ENCODE measurements at regions not wholly inside any gene's neighbourhood (a gene's known extent, or its start where the extent isn't known, plus 50 kb on each side); places are given as distances from the start of the nearest gene placed in this dataset.

DNA sequence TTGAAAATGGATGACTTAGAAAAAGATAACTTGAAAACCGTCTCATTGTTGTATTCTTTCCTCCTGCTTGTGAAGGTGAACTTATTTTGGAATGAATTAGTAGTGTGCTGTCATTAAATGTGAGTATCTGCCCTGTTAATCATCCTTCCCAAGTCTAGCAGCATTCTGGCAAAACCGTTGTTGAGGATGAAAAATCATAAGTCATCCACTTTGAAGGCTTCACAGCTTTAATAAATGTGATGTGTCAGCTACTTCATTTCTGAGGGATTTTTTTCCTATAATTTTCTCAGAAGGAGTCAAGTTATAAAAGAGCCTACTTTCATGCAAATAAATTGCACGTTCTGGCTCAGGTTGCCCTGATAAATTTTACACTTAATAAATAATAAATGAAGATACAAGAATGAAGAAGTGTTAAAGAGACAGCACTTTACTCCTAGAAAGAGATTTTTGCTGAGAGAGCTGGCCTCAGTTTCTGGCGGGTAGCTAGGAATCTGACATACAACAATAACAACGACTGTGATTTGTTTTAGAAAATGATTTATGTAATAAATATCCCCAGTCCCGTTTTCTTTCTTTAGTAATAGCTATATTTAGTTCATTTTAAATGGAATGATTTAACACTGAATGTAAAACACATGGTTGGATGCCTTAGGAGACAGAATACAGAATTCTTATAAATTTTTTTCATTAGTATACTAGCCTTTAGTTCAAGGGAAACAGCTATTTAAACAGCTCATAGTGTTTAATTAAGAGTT, 516.5 kb upstream of the KLF6 start:
- no peaks in the 10 kb centered on the region for H3K27me3 ChIP-seq (ENCODE audit: control insufficient read depth, insufficient read depth, low read length)
- H3K9me3 ChIP-seq (replicated peaks; ENCODE audit: low read length): no peaks in the 10 kb centered on the region

DNA sequence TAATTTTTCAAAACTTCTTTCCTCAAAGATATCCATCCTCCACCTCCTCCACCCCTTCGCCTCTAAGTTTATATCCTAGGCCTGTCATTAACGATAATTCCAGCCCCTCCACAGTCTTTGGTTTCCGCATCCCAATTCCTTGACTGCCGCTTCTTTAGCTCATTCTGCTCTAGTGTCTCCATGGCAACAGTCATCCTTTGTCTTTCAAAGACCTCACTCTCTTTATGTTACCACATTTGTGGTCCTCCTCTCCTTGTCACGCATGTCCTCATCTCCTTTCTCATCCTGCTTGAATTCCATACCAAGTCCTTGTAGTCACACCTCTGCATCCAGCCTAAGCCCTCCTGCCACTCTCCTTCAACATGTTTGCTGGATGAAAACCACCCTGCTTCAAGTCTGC, 511.2 kb upstream of the KLF6 start:
- H3K9me3 ChIP-seq (replicated peaks; ENCODE audit: low read length): no peaks in the 10 kb centered on the region
- no peaks in the 10 kb centered on the region for H3K27me3 ChIP-seq (ENCODE audit: control insufficient read depth, insufficient read depth, low read length)
- no peak overlapping the region for H3K4me2 ChIP-seq (ENCODE audit: low read length)
- no peak overlapping the region for H3K4me3 ChIP-seq (ENCODE audit: low read length)
- H3K36me3 ChIP-seq (ENCODE audit: insufficient read depth, low read length): no peaks in the 10 kb centered on the region
- no peaks in the 10 kb centered on the region for H3K4me1 ChIP-seq (ENCODE audit: control insufficient read depth, insufficient read depth, low read length)
- H3K9ac ChIP-seq (ENCODE audit: low read depth, low read length): no peak overlapping the region

More for the DNA sequence above, 516.5 kb upstream of the KLF6 start:
- no peak overlapping the region for H3K4me2 ChIP-seq (ENCODE audit: low read length)
- no peak overlapping the region for H3K9ac ChIP-seq (ENCODE audit: low read depth, low read length)
- no peaks in the 10 kb centered on the region for H3K36me3 ChIP-seq (ENCODE audit: insufficient read depth, low read length)
- H3K4me3 ChIP-seq (ENCODE audit: low read length): no peak overlapping the region
- H3K4me1 ChIP-seq (ENCODE audit: control insufficient read depth, insufficient read depth, low read length): peaks cover 5% of the 10 kb centered on the region

DNA sequence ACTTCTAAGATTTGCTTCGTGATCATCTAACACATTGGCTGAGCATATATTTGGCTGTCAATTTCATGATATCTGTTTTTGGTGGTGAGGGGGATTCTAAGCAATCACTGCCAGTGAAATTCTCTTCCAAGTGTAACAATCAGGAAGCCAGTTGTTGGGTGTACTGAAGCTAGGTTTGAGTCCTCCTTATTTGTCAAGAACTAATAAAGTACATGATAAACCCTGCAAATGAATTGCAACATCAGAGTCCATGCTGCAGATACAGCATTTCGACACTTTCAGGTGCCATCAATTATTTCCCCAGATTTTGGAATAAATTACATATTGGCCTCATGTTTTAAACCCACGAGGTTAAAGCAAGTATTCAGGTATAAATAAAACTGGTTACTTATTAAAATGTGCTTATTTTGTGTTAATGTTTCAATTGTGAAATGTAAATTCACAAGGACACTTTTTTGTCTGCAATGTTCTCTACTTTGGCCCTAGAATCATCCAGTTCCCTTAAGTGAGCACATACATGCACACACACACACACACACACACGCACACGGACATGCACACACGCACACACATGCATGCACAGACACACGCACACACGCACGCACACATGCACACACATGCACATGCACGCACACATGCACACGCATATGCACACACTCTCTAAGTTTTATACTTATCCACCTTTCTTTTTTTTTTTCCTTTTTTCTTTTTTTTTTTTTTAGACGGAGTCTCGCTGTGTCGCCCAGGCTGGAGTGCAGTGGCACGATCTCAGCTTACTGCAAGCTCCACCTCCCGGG, 510.2 kb upstream of the KLF6 start:
- Histone ChIP-seq H3K9me3 (replicated peaks; ENCODE audit: low read length) (no peaks in the 10 kb centered on the region), H3K36me3 (ENCODE audit: insufficient read depth, low read length) (no peaks in the 10 kb centered on the region), H3K4me1 (ENCODE audit: control insufficient read depth, insufficient read depth, low read length) (no peaks in the 10 kb centered on the region), H3K4me2 (ENCODE audit: low read length) (no peak overlapping the region), H3K9ac (ENCODE audit: low read depth, low read length) (no peak overlapping the region), H3K4me3 (ENCODE audit: low read length) (no peak overlapping the region), H3K27me3 (ENCODE audit: control insufficient read depth, insufficient read depth, low read length) (no peaks in the 10 kb centered on the region)

DNA sequence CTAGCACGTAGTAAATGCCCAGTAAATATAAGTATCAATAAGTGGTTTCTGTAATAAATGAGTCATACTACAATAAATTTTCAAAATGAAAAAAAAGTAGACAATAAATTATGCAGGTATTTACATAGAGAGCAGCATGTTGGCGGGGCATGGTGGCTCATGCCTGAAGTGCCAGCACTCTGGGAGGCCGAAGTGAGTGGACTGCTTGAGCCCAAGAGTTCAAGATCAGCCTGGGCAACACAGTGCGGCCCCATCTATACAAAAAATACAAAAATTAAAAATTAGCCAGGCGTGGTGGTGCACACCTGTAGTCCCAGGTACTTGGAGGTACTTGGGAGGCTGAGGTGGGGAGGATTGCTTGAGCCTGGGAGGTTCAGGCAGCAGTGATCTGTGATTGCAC, 509.3 kb upstream of the KLF6 start:
- Histone ChIP-seq H3K27me3 (ENCODE audit: control insufficient read depth, insufficient read depth, low read length) (no peaks in the 10 kb centered on the region), H3K36me3 (ENCODE audit: insufficient read depth, low read length) (no peaks in the 10 kb centered on the region), H3K4me3 (ENCODE audit: low read length) (no peak overlapping the region), H3K9ac (ENCODE audit: low read depth, low read length) (no peak overlapping the region), H3K4me1 (ENCODE audit: control insufficient read depth, insufficient read depth, low read length) (no peaks in the 10 kb centered on the region), H3K9me3 (replicated peaks; ENCODE audit: low read length) (no peaks in the 10 kb centered on the region), H3K4me2 (ENCODE audit: low read length) (no peak overlapping the region)

DNA sequence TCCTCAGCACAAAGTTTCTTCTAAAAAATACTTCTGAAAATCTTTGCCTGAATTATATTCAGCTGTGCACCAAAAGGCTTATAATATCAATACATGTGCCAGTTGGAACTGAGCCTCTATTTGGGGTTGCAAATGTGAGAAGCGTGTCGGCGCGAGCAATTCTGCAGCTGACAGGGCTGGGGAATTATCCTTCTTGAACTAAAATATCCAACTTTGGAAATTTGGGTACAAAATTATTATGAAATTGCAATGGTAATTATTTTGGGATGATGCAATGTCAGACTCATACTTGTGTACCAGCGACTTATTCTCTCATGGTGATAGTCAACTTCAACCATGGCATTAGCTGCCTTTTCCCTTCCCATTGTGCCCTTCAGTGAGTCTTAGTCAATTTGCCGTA, 507.0 kb upstream of the KLF6 start:
- Histone ChIP-seq H3K9me3 (replicated peaks; ENCODE audit: low read length) (no peaks in the 10 kb centered on the region), H3K36me3 (ENCODE audit: insufficient read depth, low read length) (no peaks in the 10 kb centered on the region), H3K27me3 (ENCODE audit: control insufficient read depth, insufficient read depth, low read length) (no peaks in the 10 kb centered on the region), H3K4me2 (ENCODE audit: low read length) (no peak overlapping the region), H3K9ac (ENCODE audit: low read depth, low read length) (no peak overlapping the region), H3K4me1 (ENCODE audit: control insufficient read depth, insufficient read depth, low read length) (no peaks in the 10 kb centered on the region), H3K4me3 (ENCODE audit: low read length) (no peak overlapping the region)

DNA sequence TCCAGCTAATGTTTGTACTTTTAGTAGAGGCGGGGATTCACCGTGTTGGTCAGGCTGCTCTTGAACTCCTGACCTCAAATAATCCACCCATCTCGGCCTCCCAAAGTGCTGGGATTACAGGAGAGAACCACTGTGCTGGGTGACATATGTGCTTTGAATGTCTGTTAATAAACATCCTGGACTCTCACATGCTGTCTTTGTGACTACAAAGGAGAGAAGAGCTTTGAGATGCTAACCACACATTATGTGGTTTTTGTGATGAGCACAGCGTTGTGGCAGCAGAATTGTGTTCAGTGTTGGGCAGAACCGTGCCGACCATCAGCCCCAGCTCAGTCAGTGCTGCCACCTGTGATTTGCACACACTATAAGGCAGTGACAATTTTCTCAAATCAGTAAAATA, 500.1 kb upstream of the KLF6 start:
- H3K27me3 ChIP-seq (ENCODE audit: control insufficient read depth, insufficient read depth, low read length): no peaks in the 10 kb centered on the region
- H3K9me3 ChIP-seq (replicated peaks; ENCODE audit: low read length): no peaks in the 10 kb centered on the region
- H3K4me3 ChIP-seq (ENCODE audit: low read length): no peak overlapping the region
- no peak overlapping the region for H3K9ac ChIP-seq (ENCODE audit: low read depth, low read length)
- H3K4me1 ChIP-seq (ENCODE audit: control insufficient read depth, insufficient read depth, low read length): peaks cover 40% of the 10 kb centered on the region
- no peak overlapping the region for H3K4me2 ChIP-seq (ENCODE audit: low read length)
- no peaks in the 10 kb centered on the region for H3K36me3 ChIP-seq (ENCODE audit: insufficient read depth, low read length)

DNA sequence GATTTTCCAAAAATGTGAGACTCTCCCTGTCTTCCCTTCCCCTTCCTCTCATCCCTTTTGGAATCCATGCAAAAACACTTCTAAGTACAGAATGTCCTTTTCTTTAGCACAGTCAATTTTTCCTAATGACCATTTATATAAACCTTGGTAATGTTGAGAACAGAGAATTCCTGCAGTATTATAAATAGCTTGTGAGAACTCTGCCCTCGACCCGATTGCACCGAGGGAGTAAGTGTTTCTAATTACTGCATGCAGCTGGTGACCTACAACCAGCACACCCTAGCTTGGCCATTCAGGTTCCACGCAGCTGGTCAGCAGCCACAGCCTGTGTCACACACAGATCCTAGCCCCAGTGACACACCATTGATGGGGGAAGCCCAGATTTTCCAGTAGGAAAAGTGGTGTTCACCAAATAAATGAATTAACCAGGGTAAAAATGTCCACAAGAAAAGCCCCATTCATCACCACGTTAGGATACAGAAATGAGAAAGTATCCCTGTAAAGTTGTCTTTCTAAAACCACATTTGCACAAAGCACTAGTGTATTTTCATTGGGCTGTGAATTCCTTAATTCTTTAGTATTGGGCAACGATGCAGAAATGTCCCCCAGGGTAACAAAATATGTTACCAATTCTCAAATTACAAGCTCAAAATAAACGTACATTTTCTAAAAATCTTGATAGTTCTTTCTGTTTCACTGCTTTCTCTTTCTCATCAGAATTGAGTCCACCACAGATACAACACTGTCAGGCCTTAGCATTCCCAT, 499.0 kb upstream of the KLF6 start:
- peak overlapping the region; percentile 28 for H3K4me2 ChIP-seq (ENCODE audit: low read length)
- peaks cover 51% of the 10 kb centered on the region for H3K4me1 ChIP-seq (ENCODE audit: control insufficient read depth, insufficient read depth, low read length)
- H3K27me3 ChIP-seq (ENCODE audit: control insufficient read depth, insufficient read depth, low read length): no peaks in the 10 kb centered on the region
- H3K9ac ChIP-seq (ENCODE audit: low read depth, low read length): peak overlapping the region; percentile 57
- H3K9me3 ChIP-seq (replicated peaks; ENCODE audit: low read length): no peaks in the 10 kb centered on the region
- peak overlapping the region; percentile 2 for H3K4me3 ChIP-seq (ENCODE audit: low read length)
- H3K36me3 ChIP-seq (ENCODE audit: insufficient read depth, low read length): no peaks in the 10 kb centered on the region

DNA sequence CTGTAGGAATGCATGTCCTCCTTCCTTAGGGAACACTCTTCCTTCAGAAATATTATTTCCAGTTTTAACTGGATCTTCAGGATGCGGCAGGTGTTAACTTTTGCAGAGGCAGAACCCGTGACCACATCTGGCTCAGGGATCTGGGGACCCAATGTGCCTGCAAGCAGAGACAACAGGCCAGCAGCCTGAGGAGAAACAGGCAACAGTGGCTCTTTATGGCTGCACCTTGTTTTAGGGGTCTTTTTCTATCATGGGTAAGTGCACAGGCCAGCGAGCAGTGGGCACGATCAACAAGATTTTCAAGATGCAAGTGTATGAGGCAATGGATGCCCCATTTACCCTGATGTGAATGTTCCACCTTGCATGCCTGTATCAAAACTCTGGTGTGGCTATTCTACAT, 497.5 kb upstream of the KLF6 start:
- no peaks in the 10 kb centered on the region for H3K36me3 ChIP-seq (ENCODE audit: insufficient read depth, low read length)
- no peak overlapping the region for H3K9ac ChIP-seq (ENCODE audit: low read depth, low read length)
- peaks cover 58% of the 10 kb centered on the region for H3K4me1 ChIP-seq (ENCODE audit: control insufficient read depth, insufficient read depth, low read length)
- H3K9me3 ChIP-seq (replicated peaks; ENCODE audit: low read length): no peaks in the 10 kb centered on the region
- H3K27me3 ChIP-seq (ENCODE audit: control insufficient read depth, insufficient read depth, low read length): no peaks in the 10 kb centered on the region
- no peak overlapping the region for H3K4me2 ChIP-seq (ENCODE audit: low read length)
- H3K4me3 ChIP-seq (ENCODE audit: low read length): no peak overlapping the region

DNA sequence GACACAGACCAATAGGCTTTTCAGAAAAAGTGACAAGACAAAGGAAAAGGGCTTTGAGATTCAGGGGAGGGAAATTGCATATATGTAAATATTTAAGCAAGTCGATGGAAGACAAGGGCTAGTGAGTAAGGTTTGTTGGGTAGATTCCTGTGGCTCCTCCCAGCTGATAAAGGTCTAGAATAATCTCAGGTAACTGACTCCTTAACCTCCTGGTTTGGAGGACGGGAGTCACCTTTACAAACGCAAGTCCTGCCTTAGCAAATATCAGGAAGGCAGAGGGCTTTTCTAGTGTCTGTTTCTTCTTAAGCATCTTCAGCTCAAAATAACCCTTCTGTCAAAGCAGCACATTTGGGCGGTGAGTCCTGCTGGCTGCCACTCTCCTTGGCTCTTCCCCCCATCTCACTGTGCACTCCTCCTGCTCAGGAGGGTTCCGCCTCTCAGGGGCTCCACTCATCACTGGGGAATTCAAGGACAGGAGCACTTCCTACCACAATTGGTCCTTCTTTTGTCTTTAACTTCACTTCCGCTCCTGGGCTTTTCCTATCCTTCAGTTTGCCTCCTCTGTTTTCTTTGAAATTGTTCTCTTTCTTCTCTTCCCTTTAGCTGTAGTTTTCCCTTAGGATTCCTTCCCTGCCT, 496.3 kb upstream of the KLF6 start:
- Histone ChIP-seq H3K36me3 (ENCODE audit: insufficient read depth, low read length) (no peaks in the 10 kb centered on the region), H3K9ac (ENCODE audit: low read depth, low read length) (peak overlapping the region; percentile 50), H3K9me3 (replicated peaks; ENCODE audit: low read length) (no peaks in the 10 kb centered on the region), H3K4me3 (ENCODE audit: low read length) (peak overlapping the region; percentile 11), H3K27me3 (ENCODE audit: control insufficient read depth, insufficient read depth, low read length) (no peaks in the 10 kb centered on the region), H3K4me1 (ENCODE audit: control insufficient read depth, insufficient read depth, low read length) (peaks cover 58% of the 10 kb centered on the region), H3K4me2 (ENCODE audit: low read length) (no peak overlapping the region)

DNA sequence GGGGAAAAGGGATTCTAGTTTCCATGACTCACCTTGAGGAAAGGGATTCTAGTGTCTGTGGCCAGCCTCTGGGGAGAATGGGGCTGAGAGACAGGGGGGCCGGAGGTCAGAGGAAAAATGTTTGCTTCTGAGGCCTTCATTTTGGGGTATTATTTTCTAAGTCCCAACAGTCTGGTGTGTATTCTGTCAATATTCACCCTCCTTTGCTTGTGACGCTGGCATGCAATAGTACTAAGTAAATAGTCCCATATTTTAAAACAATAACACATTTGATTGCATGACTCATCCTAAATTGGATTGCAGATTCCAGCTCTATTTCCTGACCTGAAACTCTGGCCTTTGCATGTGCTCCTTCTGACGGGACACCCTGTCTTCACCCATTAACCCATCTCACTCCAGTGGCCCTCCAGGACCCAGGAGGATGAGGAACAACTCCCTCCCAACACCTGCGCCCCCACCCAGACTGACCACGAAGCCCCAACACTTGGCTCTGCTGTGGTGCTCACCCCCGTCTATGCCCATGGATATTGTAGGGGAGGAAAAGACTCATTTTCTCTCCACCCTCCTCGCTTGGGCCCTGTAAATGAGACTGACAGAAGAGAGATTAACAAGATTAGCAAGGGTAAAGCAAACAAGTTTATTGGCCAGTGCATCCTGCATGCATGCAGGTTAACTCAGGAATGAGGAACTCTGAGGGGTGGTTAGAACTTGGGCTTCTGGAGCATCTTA, 495.6 kb upstream of the KLF6 start:
- Histone ChIP-seq H3K4me3 (ENCODE audit: low read length) (peak overlapping the region; percentile 11), H3K36me3 (ENCODE audit: insufficient read depth, low read length) (no peaks in the 10 kb centered on the region), H3K9me3 (replicated peaks; ENCODE audit: low read length) (no peaks in the 10 kb centered on the region), H3K4me2 (ENCODE audit: low read length) (peak overlapping the region; percentile 17), H3K27me3 (ENCODE audit: control insufficient read depth, insufficient read depth, low read length) (no peaks in the 10 kb centered on the region), H3K4me1 (ENCODE audit: control insufficient read depth, insufficient read depth, low read length) (peaks cover 58% of the 10 kb centered on the region), H3K9ac (ENCODE audit: low read depth, low read length) (peak overlapping the region; percentile 56)

All from skeletal muscle satellite cell (primary cell).